AG09309 (cell line): ENCODE measurements at regions not wholly inside any gene's neighbourhood (a gene's known extent, or its start where the extent isn't known, plus 50 kb on each side); places are given as distances from the start of the nearest gene placed in this dataset.

ENCODE experiments used
- DNase-seq: peaks from one replicate; pipeline ENCODE4 v3.0.0-alpha.2; 2010; ENCODE audit warnings: low read depth
- H3K4me3 ChIP-seq: 2 replicates; pipeline ENCODE4 v1.5.1; 2011; ENCODE audit warnings: mild to moderate bottlenecking, low read depth, low read length, moderate library complexity; ENCODE audit not compliant: control insufficient read depth
- TF ChIP-seq, protein P1 (sequence below): IDR thresholded peaks from 2 replicates; pipeline ENCODE4 v1.5.1; 2011; ENCODE audit warnings: mild to moderate bottlenecking, low read depth, low read length, inconsistent platforms; ENCODE audit not compliant: insufficient read depth, control insufficient read depth; ENCODE audit errors: missing control alignments

- H3K4me3 ChIP-seq: no peak overlapping the region
- no peak for DNase-seq
- TF ChIP-seq, protein P1, sequence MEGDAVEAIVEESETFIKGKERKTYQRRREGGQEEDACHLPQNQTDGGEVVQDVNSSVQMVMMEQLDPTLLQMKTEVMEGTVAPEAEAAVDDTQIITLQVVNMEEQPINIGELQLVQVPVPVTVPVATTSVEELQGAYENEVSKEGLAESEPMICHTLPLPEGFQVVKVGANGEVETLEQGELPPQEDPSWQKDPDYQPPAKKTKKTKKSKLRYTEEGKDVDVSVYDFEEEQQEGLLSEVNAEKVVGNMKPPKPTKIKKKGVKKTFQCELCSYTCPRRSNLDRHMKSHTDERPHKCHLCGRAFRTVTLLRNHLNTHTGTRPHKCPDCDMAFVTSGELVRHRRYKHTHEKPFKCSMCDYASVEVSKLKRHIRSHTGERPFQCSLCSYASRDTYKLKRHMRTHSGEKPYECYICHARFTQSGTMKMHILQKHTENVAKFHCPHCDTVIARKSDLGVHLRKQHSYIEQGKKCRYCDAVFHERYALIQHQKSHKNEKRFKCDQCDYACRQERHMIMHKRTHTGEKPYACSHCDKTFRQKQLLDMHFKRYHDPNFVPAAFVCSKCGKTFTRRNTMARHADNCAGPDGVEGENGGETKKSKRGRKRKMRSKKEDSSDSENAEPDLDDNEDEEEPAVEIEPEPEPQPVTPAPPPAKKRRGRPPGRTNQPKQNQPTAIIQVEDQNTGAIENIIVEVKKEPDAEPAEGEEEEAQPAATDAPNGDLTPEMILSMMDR: no peak
Observed at GRCh38 chrX:139141370-139141769, 389.2 kb upstream of the F9 start.

GRCh38 chrX:139134316-139134715 lies 396.2 kb upstream of the F9 start:
- no peak overlapping the region for H3K4me3 ChIP-seq
- TF ChIP-seq, protein P1: no peak
- DNase-seq: no peak

DNA sequence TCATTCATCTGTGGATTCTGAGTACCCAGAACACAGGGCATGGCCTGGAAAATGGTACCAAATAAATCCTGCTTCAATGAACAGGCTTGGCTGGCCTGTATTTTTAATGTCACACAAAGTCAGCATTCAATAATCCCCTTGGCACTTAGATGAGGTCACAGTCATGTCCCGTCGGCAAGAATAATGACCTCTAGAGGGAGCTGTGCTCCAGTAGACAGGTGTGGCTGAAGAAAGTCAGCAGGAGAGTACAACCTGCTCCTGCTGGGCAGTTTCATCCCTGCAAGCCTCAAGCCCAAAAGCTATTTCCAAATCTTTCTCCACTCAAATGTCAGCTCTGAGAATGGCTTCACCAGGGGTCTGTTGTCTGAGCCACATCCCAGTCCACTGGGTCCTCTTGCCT lies 404.0 kb upstream of the F9 start:
- no peak overlapping the region for H3K4me3 ChIP-seq
- TF ChIP-seq, protein P1: no peak
- DNase-seq: no peak

DNA sequence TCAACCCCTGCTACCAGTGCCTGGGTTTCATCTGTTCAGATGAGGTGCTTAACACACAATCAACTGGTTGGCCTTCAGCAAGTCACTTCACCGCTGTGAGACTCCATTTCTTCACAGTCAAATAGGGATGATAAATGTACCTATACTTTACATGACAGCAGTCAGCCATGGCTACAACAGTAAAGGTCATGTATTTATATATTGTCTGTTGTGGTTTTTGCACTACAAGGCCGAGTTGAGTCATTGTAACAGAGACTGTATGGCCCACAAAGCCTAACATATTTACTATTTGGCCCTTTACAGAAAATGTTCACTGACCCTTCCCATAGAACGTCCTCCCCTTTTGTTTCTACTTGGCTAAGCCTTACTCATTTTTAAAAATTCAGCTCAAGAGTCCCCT lies 404.6 kb upstream of the F9 start:
- no peak overlapping the region for H3K4me3 ChIP-seq
- no peak for DNase-seq
- TF ChIP-seq, protein P1: no peak

- no peak overlapping the region for H3K4me3 ChIP-seq
- TF ChIP-seq, protein P1: no peak
- DNase-seq: no peak
Observed at GRCh38 chrX:139121616-139122286, 408.8 kb upstream of the F9 start.

GRCh38 chrX:139120760-139121159 lies 409.2 kb upstream of the FGF13 start:
- no peak overlapping the region for H3K4me3 ChIP-seq
- TF ChIP-seq, protein P1: no peak
- no peak for DNase-seq
